GM12891 (cell line): ENCODE measurements at regions not wholly inside any gene's neighbourhood (a gene's known extent, or its start where the extent isn't known, plus 50 kb on each side); places are given as distances from the start of the nearest gene placed in this dataset.

ENCODE experiments used
- POLR2A ChIP-seq: IDR thresholded peaks from 2 replicates; pipeline ENCODE4 v1.6.1; 2011; ENCODE audit warnings: low read depth, low read length, control low read depth
- POLR2AphosphoS5 ChIP-seq: IDR thresholded peaks from 2 replicates; pipeline ENCODE4 v1.6.1; 2011; ENCODE audit warnings: low read depth, low read length, control low read depth

DNA sequence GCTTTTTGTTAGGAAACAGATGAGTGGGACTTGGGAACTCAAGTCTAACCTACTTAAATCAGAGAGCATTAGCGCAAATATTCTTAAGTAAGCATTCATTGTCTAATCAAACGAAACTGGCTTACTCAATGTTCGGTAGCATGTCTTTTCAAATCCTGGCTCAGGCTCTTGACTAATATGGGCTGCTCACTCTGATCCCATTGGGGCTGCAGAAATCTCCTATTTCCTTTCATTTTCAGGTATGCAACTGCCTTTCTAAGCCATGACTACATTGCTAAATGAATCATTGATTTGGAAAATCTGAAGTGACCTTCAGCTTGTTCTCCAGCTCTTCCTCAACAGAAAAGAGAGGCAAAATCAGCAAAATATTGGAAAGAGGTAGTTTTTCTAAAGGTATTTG lies 2084.4 kb upstream of the PIK3C3 start:
- no peak for TF ChIP-seq POLR2A
- no peak for TF ChIP-seq POLR2AphosphoS5
